MG63 (cell line): ENCODE measurements at regions not wholly inside any gene's neighbourhood (a gene's known extent, or its start where the extent isn't known, plus 50 kb on each side); places are given as distances from the start of the nearest gene placed in this dataset.
"Not testable (repeated sequence)": the region's sequence is repeated elsewhere in the genome, so short reads cannot be mapped to it uniquely, and the experiment has no call there.

ENCODE experiments used
- DNase-seq: peaks from one replicate; pipeline ENCODE4 v3.0.0-alpha.2; 2020
- H3K27me3 ChIP-seq: fragments of 250-450 bp; sonication (Bioruptor Pico); 2 replicates; pipeline ENCODE4 v1.5.1; 2020; ENCODE audit warnings: mild to moderate bottlenecking, moderate library complexity
- H3K36me3 ChIP-seq: fragments of 250-450 bp; sonication (Bioruptor Pico); 2 replicates; pipeline ENCODE4 v1.5.1; 2020; ENCODE audit warnings: mild to moderate bottlenecking, moderate library complexity
- H3K4me3 ChIP-seq: fragments of 250-450 bp; sonication (Bioruptor Pico); 2 replicates; pipeline ENCODE4 v1.5.1; 2020; ENCODE audit warnings: mild to moderate bottlenecking, moderate library complexity
- H3K9me3 ChIP-seq: fragments of 250-450 bp; sonication (Bioruptor Pico); 2 replicates; pipeline ENCODE4 v1.5.1; 2020; ENCODE audit warnings: mild to moderate bottlenecking, moderate library complexity

GRCh38 chr3:26945480-26945879 is 322.9 kb downstream of the LRRC3B start:
- H3K36me3 ChIP-seq, H3K27me3 ChIP-seq, DNase-seq, H3K4me3 ChIP-seq, H3K9me3 ChIP-seq: not testable (repeated sequence)

- no peak for DNase-seq
- Histone ChIP-seq H3K4me3 (no peak overlapping the region), H3K36me3 (no peaks in the 10 kb centered on the region)
Measured at GRCh38 chr3:26960382-26960781, 337.8 kb downstream of the LRRC3B start.

GRCh38 chr3:26962492-26963360 is 340.2 kb downstream of the LRRC3B start:
- H3K36me3 ChIP-seq = no peaks in the 10 kb centered on the region
- H3K4me3 ChIP-seq = no peak overlapping the region
- no peaks in the 10 kb centered on the region for H3K27me3 ChIP-seq
- DNase-seq = no peak
- H3K9me3 ChIP-seq = no peaks in the 10 kb centered on the region

More at GRCh38 chr3:26960382-26960781, 337.8 kb downstream of the LRRC3B start:
- Histone ChIP-seq H3K27me3 (no peaks in the 10 kb centered on the region), H3K9me3 (no peaks in the 10 kb centered on the region)

GRCh38 chr3:26963361-26963743 is 340.8 kb downstream of the LRRC3B start:
- Histone ChIP-seq H3K27me3 (no peaks in the 10 kb centered on the region), H3K4me3 (no peak overlapping the region), H3K9me3 (no peaks in the 10 kb centered on the region), H3K36me3 (no peaks in the 10 kb centered on the region)
- no peak for DNase-seq

GRCh38 chr3:26964313-26964712 is 341.7 kb downstream of the LRRC3B start:
- Histone ChIP-seq H3K36me3 (no peaks in the 10 kb centered on the region), H3K9me3 (no peaks in the 10 kb centered on the region), H3K27me3 (no peaks in the 10 kb centered on the region), H3K4me3 (no peak overlapping the region)
- DNase-seq = no peak

- Histone ChIP-seq H3K4me3 (no peak overlapping the region), H3K9me3 (no peaks in the 10 kb centered on the region), H3K36me3 (no peaks in the 10 kb centered on the region), H3K27me3 (no peaks in the 10 kb centered on the region)
- DNase-seq = no peak
Measured at GRCh38 chr3:26964836-26965235, 342.3 kb downstream of the LRRC3B start.

GRCh38 chr3:26967501-26967900 is 344.9 kb downstream of the LRRC3B start:
- no peak for DNase-seq
- no peaks in the 10 kb centered on the region for H3K27me3 ChIP-seq
- no peak overlapping the region for H3K4me3 ChIP-seq
- no peaks in the 10 kb centered on the region for H3K36me3 ChIP-seq
- H3K9me3 ChIP-seq = no peaks in the 10 kb centered on the region

- no peak for DNase-seq
- Histone ChIP-seq H3K4me3 (no peak overlapping the region), H3K36me3 (no peaks in the 10 kb centered on the region), H3K9me3 (no peaks in the 10 kb centered on the region), H3K27me3 (no peaks in the 10 kb centered on the region)
Measured at GRCh38 chr3:26984416-26985390, 362.1 kb downstream of the LRRC3B start.

GRCh38 chr3:26989037-26989436 is 366.5 kb downstream of the LRRC3B start:
- Histone ChIP-seq H3K36me3 (no peaks in the 10 kb centered on the region), H3K9me3 (no peaks in the 10 kb centered on the region), H3K27me3 (no peaks in the 10 kb centered on the region), H3K4me3 (no peak overlapping the region)
- no peak for DNase-seq

GRCh38 chr3:26997226-26997625 is 372.0 kb downstream of the NEK10 start:
- H3K4me3 ChIP-seq = no peak overlapping the region
- no peak for DNase-seq

GRCh38 chr3:27010834-27011233 is 358.3 kb downstream of the NEK10 start:
- no peaks in the 10 kb centered on the region for H3K36me3 ChIP-seq

More at GRCh38 chr3:26997226-26997625, 372.0 kb downstream of the NEK10 start:
- no peaks in the 10 kb centered on the region for H3K27me3 ChIP-seq
- no peaks in the 10 kb centered on the region for H3K9me3 ChIP-seq
- H3K36me3 ChIP-seq = no peaks in the 10 kb centered on the region

GRCh38 chr3:27022096-27022761 is 347.0 kb downstream of the NEK10 start:
- DNase-seq = no peak
- H3K36me3 ChIP-seq = no peaks in the 10 kb centered on the region
- no peaks in the 10 kb centered on the region for H3K27me3 ChIP-seq

More at GRCh38 chr3:27010834-27011233, 358.3 kb downstream of the NEK10 start:
- Histone ChIP-seq H3K9me3 (no peaks in the 10 kb centered on the region), H3K4me3 (no peak overlapping the region), H3K27me3 (no peaks in the 10 kb centered on the region)
- DNase-seq = no peak

GRCh38 chr3:27024493-27024892 is 344.7 kb downstream of the NEK10 start:
- DNase-seq = no peak
- Histone ChIP-seq H3K9me3 (no peaks in the 10 kb centered on the region), H3K4me3 (no peak overlapping the region), H3K36me3 (no peaks in the 10 kb centered on the region), H3K27me3 (no peaks in the 10 kb centered on the region)

More at GRCh38 chr3:27022096-27022761, 347.0 kb downstream of the NEK10 start:
- Histone ChIP-seq H3K4me3 (no peak overlapping the region), H3K9me3 (no peaks in the 10 kb centered on the region)

- Histone ChIP-seq H3K9me3 (no peaks in the 10 kb centered on the region), H3K4me3 (no peak overlapping the region), H3K27me3 (no peaks in the 10 kb centered on the region), H3K36me3 (no peaks in the 10 kb centered on the region)
- peak; percentile 26 for DNase-seq
Measured at GRCh38 chr3:27025718-27026117, 343.5 kb downstream of the NEK10 start.

GRCh38 chr3:27031476-27031875 is 337.7 kb downstream of the NEK10 start:
- Histone ChIP-seq H3K27me3 (no peaks in the 10 kb centered on the region), H3K4me3 (no peak overlapping the region), H3K36me3 (no peaks in the 10 kb centered on the region), H3K9me3 (no peaks in the 10 kb centered on the region)
- no peak for DNase-seq

- H3K27me3 ChIP-seq = no peaks in the 10 kb centered on the region
- no peaks in the 10 kb centered on the region for H3K36me3 ChIP-seq
- H3K4me3 ChIP-seq = no peak overlapping the region
- H3K9me3 ChIP-seq = no peaks in the 10 kb centered on the region
- DNase-seq = no peak
Measured at GRCh38 chr3:27034255-27034654, 334.9 kb downstream of the NEK10 start.

- H3K4me3 ChIP-seq = no peak overlapping the region
- DNase-seq = no peak
- H3K36me3 ChIP-seq = no peaks in the 10 kb centered on the region
- no peaks in the 10 kb centered on the region for H3K9me3 ChIP-seq
- no peaks in the 10 kb centered on the region for H3K27me3 ChIP-seq
Measured at GRCh38 chr3:27040674-27041073, 328.5 kb downstream of the NEK10 start.
